Tibial nerve (tissue), 4 donors: ENCODE measurements at regions not wholly inside any gene's neighbourhood (a gene's known extent, or its start where the extent isn't known, plus 50 kb on each side); places are given as distances from the start of the nearest gene placed in this dataset.

Source experiments
- EP300 ChIP-seq, 2 donors: sonication (generic); formaldehyde crosslinking; IDR thresholded peaks; one replicate each; pipeline ENCODE4 v1.6.1; 2017; ENCODE audit warnings: antibody characterized with exemption in 2 of 2, mild to moderate bottlenecking in 1 of 2
- TF ChIP-seq, protein P1 (sequence below), 5 experiments: fragments of 200-600 bp in 3 of 5; fragments of 450-650 bp in 2 of 5; sonication (generic) in 3 of 5; IDR thresholded peaks; one replicate each; pipeline ENCODE4 v1.5.1; 2016 to 2019; ENCODE audit warnings: antibody characterized with exemption in 5 of 5, mild to moderate bottlenecking in 3 of 5, moderate library complexity in 2 of 5

DNA sequence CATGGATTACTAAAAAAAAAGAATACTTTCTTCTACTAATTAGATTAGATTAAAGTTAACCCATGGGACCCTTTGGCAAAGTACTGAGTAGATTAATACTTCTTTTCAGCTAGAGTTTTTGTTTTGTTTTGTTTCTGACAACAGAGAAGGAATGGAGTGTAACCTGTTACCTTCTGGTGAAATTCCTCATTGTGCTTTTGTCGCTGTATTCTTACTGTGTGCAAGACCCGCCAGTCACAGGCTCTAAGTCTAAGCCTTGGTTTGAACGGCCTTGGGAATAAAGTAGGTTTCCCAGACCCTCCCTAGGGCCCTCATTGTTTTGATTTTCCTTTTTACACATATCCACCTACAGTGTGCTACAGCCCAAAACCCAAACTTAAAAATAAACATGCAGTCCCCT, 171.1 kb upstream of the IL12A start:
- TF ChIP-seq EP300 (IDR thresholded peaks at IDR 0.05): no peak
- TF ChIP-seq, protein P1, sequence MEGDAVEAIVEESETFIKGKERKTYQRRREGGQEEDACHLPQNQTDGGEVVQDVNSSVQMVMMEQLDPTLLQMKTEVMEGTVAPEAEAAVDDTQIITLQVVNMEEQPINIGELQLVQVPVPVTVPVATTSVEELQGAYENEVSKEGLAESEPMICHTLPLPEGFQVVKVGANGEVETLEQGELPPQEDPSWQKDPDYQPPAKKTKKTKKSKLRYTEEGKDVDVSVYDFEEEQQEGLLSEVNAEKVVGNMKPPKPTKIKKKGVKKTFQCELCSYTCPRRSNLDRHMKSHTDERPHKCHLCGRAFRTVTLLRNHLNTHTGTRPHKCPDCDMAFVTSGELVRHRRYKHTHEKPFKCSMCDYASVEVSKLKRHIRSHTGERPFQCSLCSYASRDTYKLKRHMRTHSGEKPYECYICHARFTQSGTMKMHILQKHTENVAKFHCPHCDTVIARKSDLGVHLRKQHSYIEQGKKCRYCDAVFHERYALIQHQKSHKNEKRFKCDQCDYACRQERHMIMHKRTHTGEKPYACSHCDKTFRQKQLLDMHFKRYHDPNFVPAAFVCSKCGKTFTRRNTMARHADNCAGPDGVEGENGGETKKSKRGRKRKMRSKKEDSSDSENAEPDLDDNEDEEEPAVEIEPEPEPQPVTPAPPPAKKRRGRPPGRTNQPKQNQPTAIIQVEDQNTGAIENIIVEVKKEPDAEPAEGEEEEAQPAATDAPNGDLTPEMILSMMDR (IDR thresholded peaks at IDR 0.05): no peak
